K562 (cell line): ENCODE measurements at regions not wholly inside any gene's neighbourhood (a gene's known extent, or its start where the extent isn't known, plus 50 kb on each side); places are given as distances from the start of the nearest gene placed in this dataset.

Source experiments
- BCOR ChIP-seq: fragments of 450-650 bp; IDR thresholded peaks from 2 replicates; pipeline ENCODE4 v1.6.1; 2016
- CBX3 ChIP-seq, 2 experiments: IDR thresholded peaks; 1 replicate in 1 of 2; 2 replicates in 1 of 2; pipeline ENCODE4 v1.6.1; 2012; ENCODE audit warnings: inconsistent platforms in 2 of 2, low read length in 2 of 2, borderline replicate concordance in 1 of 2, control low read depth in 1 of 2
- KDM1A ChIP-seq, 2 experiments: fragments of 450-650 bp; IDR thresholded peaks; 2 replicates each; pipeline ENCODE4 v1.6.1; 2016; ENCODE audit warnings: mild to moderate bottlenecking in 2 of 2
- MCM3 ChIP-seq: fragments of 450-650 bp; IDR thresholded peaks from 2 replicates; pipeline ENCODE4 v1.6.1; 2016
- NCOR1 ChIP-seq: fragments of 450-650 bp; IDR thresholded peaks from 2 replicates; pipeline ENCODE4 v1.6.1; 2016; ENCODE audit warnings: mild to moderate bottlenecking, moderate library complexity
- NKRF ChIP-seq: fragments of 450-650 bp; IDR thresholded peaks from 2 replicates; pipeline ENCODE4 v1.6.1; 2016; ENCODE audit warnings: borderline replicate concordance
- PYGO2 ChIP-seq: fragments of 450-650 bp; IDR thresholded peaks from 2 replicates; pipeline ENCODE4 v1.6.1; 2016; ENCODE audit warnings: mild to moderate bottlenecking, missing genetic modification characterization, moderate library complexity, missing compliant biosample characterization
- UBTF ChIP-seq, 2 experiments: IDR thresholded peaks; 2 replicates each; pipeline ENCODE4 v1.6.1; 2012; ENCODE audit warnings: improper control_type of control experiment in 2 of 2, low read depth in 2 of 2, low read length in 2 of 2, borderline replicate concordance in 1 of 2
- YY1 ChIP-seq, 3 experiments: IDR thresholded peaks; 2 replicates each; pipeline ENCODE4 v1.6.1; 2011; ENCODE audit warnings: low read length in 2 of 3, mild to moderate bottlenecking in 2 of 3, moderate library complexity in 2 of 3, borderline replicate concordance in 1 of 3, control low read depth in 1 of 3, low read depth in 1 of 3; ENCODE audit not compliant: insufficient read depth in 3 of 3, insufficient replicate concordance in 2 of 3, control insufficient read depth in 1 of 3, insufficient read length in 1 of 3; ENCODE audit errors: extremely low read depth in 1 of 3
- ZBTB2 ChIP-seq: fragments of 450-650 bp; IDR thresholded peaks from 2 replicates; pipeline ENCODE4 v1.6.1; 2016; ENCODE audit warnings: antibody characterized with exemption
- ZNF134 ChIP-seq: fragments of 250-450 bp; sonication (Bioruptor Pico); conservative IDR thresholded peaks from 2 replicates; pipeline ENCODE4 v1.4.0; 2020
- ZNF174 ChIP-seq: fragments of 250-450 bp; sonication (Bioruptor Pico); IDR thresholded peaks from 2 replicates; pipeline ENCODE4 v1.4.0; 2020; ENCODE audit warnings: mild to moderate bottlenecking
- ZNF232 ChIP-seq: sonication (generic); formaldehyde crosslinking; IDR thresholded peaks from 2 replicates; pipeline ENCODE4 v1.8.0; 2022; ENCODE audit warnings: mild to moderate bottlenecking, missing genetic modification reagents
- ZNF280A ChIP-seq: fragments of 450-650 bp; IDR thresholded peaks from 2 replicates; pipeline ENCODE4 v1.6.1; 2018; ENCODE audit warnings: mild to moderate bottlenecking, low read depth; ENCODE audit not compliant: partially characterized antibody
- ZNF668 ChIP-seq: fragments of 250-450 bp; sonication (Bioruptor Pico); IDR thresholded peaks from 2 replicates; pipeline ENCODE4 v1.8.0; 2022; ENCODE audit warnings: mild to moderate bottlenecking, inconsistent platforms
- TF ChIP-seq, protein P1 (sequence below), 3 experiments: fragments of 200-800 bp in 1 of 3; fragments of 250-450 bp in 1 of 3; fragments of 450-650 bp in 1 of 3; sonication (Bioruptor Pico) in 1 of 3; sonication (Bioruptor generic) in 1 of 3; formaldehyde crosslinking in 1 of 3; IDR thresholded peaks; 2 replicates each; pipeline versions ENCODE4 v1.6.1 to v1.8.0; 2016 to 2022; ENCODE audit warnings: mild to moderate bottlenecking in 2 of 3, missing genetic modification characterization in 2 of 3, missing compliant biosample characterization in 1 of 3, moderate library complexity in 1 of 3

DNA sequence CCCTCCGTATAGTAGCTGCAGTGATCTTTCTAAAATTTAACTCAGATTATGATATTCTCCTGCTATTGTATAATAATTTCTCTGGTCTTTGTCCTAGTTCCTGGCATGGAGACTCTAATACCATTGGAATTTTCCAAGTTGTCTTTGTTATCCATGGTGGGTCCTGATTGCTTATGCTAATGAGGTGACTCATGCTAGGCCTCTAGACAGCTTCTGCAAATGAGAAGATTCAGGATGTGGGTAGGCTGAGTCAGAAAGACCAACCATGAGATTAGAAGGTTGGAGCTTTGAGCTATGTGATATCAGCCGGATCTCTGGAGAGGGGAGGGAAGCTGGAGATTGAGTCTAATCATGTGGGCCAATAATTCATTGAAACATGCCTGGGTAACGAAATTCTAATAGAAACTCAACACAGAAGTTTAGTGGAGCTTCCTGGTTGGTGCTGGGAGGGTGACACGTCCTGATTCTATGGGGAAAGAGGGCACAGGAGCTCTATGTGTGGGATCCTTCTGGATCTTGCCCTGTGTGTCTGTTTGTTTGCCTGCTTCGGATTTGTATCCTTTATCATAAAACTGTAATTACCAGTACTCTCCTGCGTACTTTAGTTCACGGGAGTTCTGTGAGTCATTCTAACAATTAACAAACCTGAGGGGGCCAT lies 73.2 kb upstream of the CNIH3 start (continued):
- TF ChIP-seq ZNF232 (CRISPR knock-in tag): no peak
- TF ChIP-seq CBX3 (IDR thresholded peaks at IDR 0.05; ENCODE audit: borderline replicate concordance in 1 of 2, low read length in 2 of 2): no peak
- no peak for TF ChIP-seq MCM3
- TF ChIP-seq YY1 (IDR thresholded peaks at IDR 0.05; ENCODE audit: borderline replicate concordance in 1 of 3, control insufficient read depth in 1 of 3, extremely low read depth in 1 of 3, insufficient read depth in 3 of 3, insufficient read length in 1 of 3, insufficient replicate concordance in 2 of 3, low read depth in 1 of 3, low read length in 2 of 3): no peak
- TF ChIP-seq ZBTB2: no peak
- no peak for TF ChIP-seq UBTF (IDR thresholded peaks at IDR 0.05; ENCODE audit: borderline replicate concordance in 1 of 2, low read depth in 2 of 2, low read length in 2 of 2)
- TF ChIP-seq PYGO2 (tag): no peak
- TF ChIP-seq, protein P1, sequence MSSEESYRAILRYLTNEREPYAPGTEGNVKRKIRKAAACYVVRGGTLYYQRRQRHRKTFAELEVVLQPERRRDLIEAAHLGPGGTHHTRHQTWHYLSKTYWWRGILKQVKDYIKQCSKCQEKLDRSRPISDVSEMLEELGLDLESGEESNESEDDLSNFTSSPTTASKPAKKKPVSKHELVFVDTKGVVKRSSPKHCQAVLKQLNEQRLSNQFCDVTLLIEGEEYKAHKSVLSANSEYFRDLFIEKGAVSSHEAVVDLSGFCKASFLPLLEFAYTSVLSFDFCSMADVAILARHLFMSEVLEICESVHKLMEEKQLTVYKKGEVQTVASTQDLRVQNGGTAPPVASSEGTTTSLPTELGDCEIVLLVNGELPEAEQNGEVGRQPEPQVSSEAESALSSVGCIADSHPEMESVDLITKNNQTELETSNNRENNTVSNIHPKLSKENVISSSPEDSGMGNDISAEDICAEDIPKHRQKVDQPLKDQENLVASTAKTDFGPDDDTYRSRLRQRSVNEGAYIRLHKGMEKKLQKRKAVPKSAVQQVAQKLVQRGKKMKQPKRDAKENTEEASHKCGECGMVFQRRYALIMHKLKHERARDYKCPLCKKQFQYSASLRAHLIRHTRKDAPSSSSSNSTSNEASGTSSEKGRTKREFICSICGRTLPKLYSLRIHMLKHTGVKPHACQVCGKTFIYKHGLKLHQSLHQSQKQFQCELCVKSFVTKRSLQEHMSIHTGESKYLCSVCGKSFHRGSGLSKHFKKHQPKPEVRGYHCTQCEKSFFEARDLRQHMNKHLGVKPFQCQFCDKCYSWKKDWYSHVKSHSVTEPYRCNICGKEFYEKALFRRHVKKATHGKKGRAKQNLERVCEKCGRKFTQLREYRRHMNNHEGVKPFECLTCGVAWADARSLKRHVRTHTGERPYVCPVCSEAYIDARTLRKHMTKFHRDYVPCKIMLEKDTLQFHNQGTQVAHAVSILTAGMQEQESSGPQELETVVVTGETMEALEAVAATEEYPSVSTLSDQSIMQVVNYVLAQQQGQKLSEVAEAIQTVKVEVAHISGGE (CRISPR knock-in tag; IDR thresholded peaks at IDR 0.05): no peak
- no peak for TF ChIP-seq ZNF668 (CRISPR knock-in tag)
- no peak for TF ChIP-seq ZNF134 (CRISPR knock-in tag)
- no peak for TF ChIP-seq ZNF174
- TF ChIP-seq NKRF: no peak
- TF ChIP-seq KDM1A (IDR thresholded peaks at IDR 0.05): peak; percentile 92
- TF ChIP-seq BCOR: no peak
- peak; percentile 52; the same call in 1 of the 2 replicates for TF ChIP-seq NCOR1
- TF ChIP-seq ZNF280A: no peak
